GM23338 (cell line): ENCODE measurements at regions not wholly inside any gene's neighbourhood (a gene's known extent, or its start where the extent isn't known, plus 50 kb on each side); places are given as distances from the start of the nearest gene placed in this dataset.

Experiments used
- ATAC-seq: fragments of 200-7000 bp; cut with Tn5 transposase; 3 replicates; pipeline ENCODE4 v1.9.1; 2020
- DNase-seq: peaks from one replicate; pipeline ENCODE4 v3.0.0-alpha.2; 2015; ENCODE audit warnings: low spot score
- H2AFZ ChIP-seq: fragments of 200-600 bp; sonication (generic); 2 replicates; pipeline ENCODE4 v1.8.0; 2016; ENCODE audit warnings: antibody characterized with exemption, mild to moderate bottlenecking, moderate library complexity
- H3F3A ChIP-seq: fragments of 200-600 bp; sonication (generic); replicated peaks from 2 replicates; pipeline ENCODE4 v1.8.0; 2017; ENCODE audit warnings: antibody characterized with exemption, mixed run types, low read depth
- H3K27ac ChIP-seq: fragments of 200-600 bp; sonication (generic); 2 replicates; pipeline ENCODE4 v1.6.1; 2016; ENCODE audit warnings: low read depth
- H3K27me3 ChIP-seq: fragments of 200-600 bp; sonication (generic); 2 replicates; pipeline ENCODE4 v1.8.0; 2016; ENCODE audit warnings: mild to moderate bottlenecking, mixed run types, moderate library complexity; ENCODE audit not compliant: insufficient read depth
- H3K36me3 ChIP-seq: fragments of 200-600 bp; sonication (generic); 2 replicates; pipeline ENCODE4 v1.8.0; 2016; ENCODE audit warnings: mild to moderate bottlenecking; ENCODE audit not compliant: insufficient read depth
- H3K4me1 ChIP-seq: fragments of 200-600 bp; sonication (generic); 2 replicates; pipeline ENCODE4 v1.8.0; 2016; ENCODE audit warnings: mild to moderate bottlenecking, moderate library complexity; ENCODE audit not compliant: insufficient read depth
- H3K4me2 ChIP-seq: fragments of 200-600 bp; sonication (generic); 2 replicates; pipeline ENCODE4 v1.7.1; 2017; ENCODE audit warnings: mixed run types
- H3K4me3 ChIP-seq: fragments of 200-600 bp; sonication (generic); 2 replicates; pipeline ENCODE4 v1.6.1; 2016; ENCODE audit warnings: mixed run types
- H3K79me2 ChIP-seq: fragments of 200-600 bp; sonication (generic); replicated peaks from 2 replicates; pipeline ENCODE4 v1.8.0; 2017; ENCODE audit warnings: mild to moderate bottlenecking; ENCODE audit not compliant: insufficient read depth
- H3K9me2 ChIP-seq: fragments of 200-600 bp; sonication (generic); 2 replicates; pipeline ENCODE4 v1.8.0; 2017; ENCODE audit not compliant: insufficient read depth
- H4K20me1 ChIP-seq: fragments of 200-600 bp; sonication (generic); replicated peaks from 2 replicates; pipeline ENCODE4 v1.8.0; 2017; ENCODE audit warnings: mild to moderate bottlenecking; ENCODE audit not compliant: insufficient read depth
- H3K27ac Mint-ChIP-seq: 2 replicates; pipeline ENCODE4 v1.8.0; 2020; ENCODE audit warnings: inconsistent platforms, mild to moderate bottlenecking, moderate library complexity, mixed read lengths
- H3K27me3 Mint-ChIP-seq: 3 replicates; pipeline ENCODE4 v1.8.0; 2022; ENCODE audit warnings: low read depth, mild to moderate bottlenecking, moderate library complexity, mixed read lengths, inconsistent platforms; ENCODE audit not compliant: insufficient read depth, poor library complexity
- H3K36me3 Mint-ChIP-seq: 3 replicates; pipeline ENCODE4 v1.8.0; 2021; ENCODE audit warnings: low read depth, mild to moderate bottlenecking, inconsistent platforms, moderate library complexity, mixed read lengths
- H3K4me1 Mint-ChIP-seq: 3 replicates; pipeline ENCODE4 v1.8.0; 2020; ENCODE audit warnings: mild to moderate bottlenecking, inconsistent platforms, mixed read lengths
- H3K4me3 Mint-ChIP-seq: 3 replicates; pipeline ENCODE4 v1.8.0; 2021; ENCODE audit warnings: moderate library complexity, mild to moderate bottlenecking, inconsistent platforms, mixed read lengths
- H3K9me3 Mint-ChIP-seq: 3 replicates; pipeline ENCODE4 v1.8.0; 2020; ENCODE audit warnings: moderate library complexity, mild to moderate bottlenecking, inconsistent platforms, mixed read lengths
- CREB1 ChIP-seq: fragments of 250-450 bp; sonication (Bioruptor Pico); IDR thresholded peaks from 2 replicates; pipeline ENCODE4 v1.5.0; 2020; ENCODE audit warnings: low read depth, mild to moderate bottlenecking, moderate library complexity
- EZH2 ChIP-seq: fragments of 200-600 bp; sonication (generic); IDR thresholded peaks from one replicate; pipeline ENCODE4 v1.8.0; 2017; ENCODE audit warnings: antibody characterized with exemption, mild to moderate bottlenecking, low read depth; ENCODE audit not compliant: unreplicated experiment
- EZH2phosphoT487 ChIP-seq: fragments of 200-600 bp; sonication (generic); IDR thresholded peaks from one replicate; pipeline ENCODE4 v1.8.1; 2018; ENCODE audit warnings: antibody characterized with exemption; ENCODE audit not compliant: unreplicated experiment
- JUNB ChIP-seq: IDR thresholded peaks from one replicate; pipeline ENCODE4 v1.6.1; 2016; ENCODE audit warnings: antibody characterized with exemption; ENCODE audit not compliant: unreplicated experiment
- NANOG ChIP-seq: IDR thresholded peaks from 2 replicates; pipeline ENCODE4 v1.6.1; 2016; ENCODE audit warnings: antibody characterized with exemption, borderline replicate concordance
- POLR2AphosphoS5 ChIP-seq: IDR thresholded peaks from 2 replicates; pipeline ENCODE4 v1.6.1; 2016; ENCODE audit warnings: antibody characterized with exemption, low read depth
- STAT1 ChIP-seq: IDR thresholded peaks from one replicate; pipeline ENCODE4 v1.6.1; 2016; ENCODE audit warnings: antibody characterized with exemption; ENCODE audit not compliant: unreplicated experiment
- ZNF114 ChIP-seq: fragments of 250-450 bp; sonication (Bioruptor Pico); IDR thresholded peaks from 2 replicates; pipeline ENCODE4 v1.5.0; 2020; ENCODE audit warnings: mild to moderate bottlenecking, moderate library complexity
- ZNF331 ChIP-seq: fragments of 250-450 bp; sonication (Bioruptor Pico); IDR thresholded peaks from 2 replicates; pipeline ENCODE4 v1.5.0; 2020; ENCODE audit warnings: low read depth, mild to moderate bottlenecking, moderate library complexity
- TF ChIP-seq, protein P1 (sequence below): IDR thresholded peaks from 2 replicates; pipeline ENCODE4 v1.6.1; 2016; ENCODE audit warnings: antibody characterized with exemption
- TF ChIP-seq, protein P2 (sequence below): fragments of 250-450 bp; sonication (Bioruptor Pico); IDR thresholded peaks from 2 replicates; pipeline ENCODE4 v1.5.0; 2020; ENCODE audit warnings: mild to moderate bottlenecking, moderate library complexity
- TF ChIP-seq, protein P3 (sequence below): IDR thresholded peaks from one replicate; pipeline ENCODE4 v1.6.1; 2018; ENCODE audit warnings: antibody characterized with exemption; ENCODE audit not compliant: unreplicated experiment
- TF ChIP-seq, protein P4 (sequence below), 2 experiments: fragments of 200-600 bp in 1 of 2; sonication (generic) in 1 of 2; conservative IDR thresholded peaks; 2 replicates each; pipeline versions ENCODE4 v1.5.1 to v1.6.1; 2016 to 2017; ENCODE audit warnings: antibody characterized with exemption in 2 of 2, low read depth in 2 of 2, mild to moderate bottlenecking in 2 of 2, moderate library complexity in 1 of 2

DNA sequence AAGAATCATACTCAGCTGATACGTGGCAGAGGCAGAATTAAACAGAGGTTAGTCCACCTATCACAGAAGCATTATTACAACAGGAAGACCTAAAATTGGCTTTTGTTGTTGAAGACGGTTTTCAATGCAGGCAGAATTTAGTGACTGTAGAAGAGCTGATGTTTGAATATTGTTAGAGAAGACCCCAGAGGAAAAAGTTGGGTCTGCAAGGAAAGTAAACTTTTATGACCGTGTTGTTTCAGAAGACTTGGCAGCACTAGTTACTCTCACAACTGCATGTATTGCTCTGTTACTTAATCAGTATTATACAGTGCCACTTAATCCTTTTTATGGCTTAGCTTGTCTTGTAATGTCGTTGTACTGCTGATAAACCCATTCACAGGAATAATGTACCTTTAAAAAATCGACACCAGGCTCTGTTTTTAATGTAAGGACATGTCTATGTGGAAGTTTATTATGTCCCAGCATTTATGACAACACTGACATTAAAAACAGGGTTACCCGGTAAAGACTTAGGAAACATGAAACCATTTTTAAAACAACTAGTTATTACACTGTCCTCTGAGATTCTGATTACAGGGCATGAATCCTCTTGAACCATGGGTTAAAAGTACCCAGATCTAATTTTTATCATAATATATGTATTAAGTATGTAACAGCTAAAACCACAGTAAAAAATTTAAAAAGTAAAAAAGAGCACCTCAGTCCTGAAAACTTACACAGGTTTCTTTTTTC is 235.4 kb downstream of the TTLL7 start:
- H4K20me1 ChIP-seq = no peaks in the 10 kb centered on the region
- Mint-ChIP-seq H3K4me1 (peaks cover 17% of the 10 kb centered on the region), H3K9me3 (no peaks in the 10 kb centered on the region), H3K27ac (no peak overlapping the region; the same call in 1 of the 2 replicates), H3K4me3 (no peak overlapping the region), H3K27me3 (no peaks in the 10 kb centered on the region), H3K36me3 (no peaks in the 10 kb centered on the region)
- TF ChIP-seq ZNF114 (CRISPR knock-in tag) = no peak
- TF ChIP-seq, protein P1, sequence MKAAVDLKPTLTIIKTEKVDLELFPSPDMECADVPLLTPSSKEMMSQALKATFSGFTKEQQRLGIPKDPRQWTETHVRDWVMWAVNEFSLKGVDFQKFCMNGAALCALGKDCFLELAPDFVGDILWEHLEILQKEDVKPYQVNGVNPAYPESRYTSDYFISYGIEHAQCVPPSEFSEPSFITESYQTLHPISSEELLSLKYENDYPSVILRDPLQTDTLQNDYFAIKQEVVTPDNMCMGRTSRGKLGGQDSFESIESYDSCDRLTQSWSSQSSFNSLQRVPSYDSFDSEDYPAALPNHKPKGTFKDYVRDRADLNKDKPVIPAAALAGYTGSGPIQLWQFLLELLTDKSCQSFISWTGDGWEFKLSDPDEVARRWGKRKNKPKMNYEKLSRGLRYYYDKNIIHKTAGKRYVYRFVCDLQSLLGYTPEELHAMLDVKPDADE = no peak
- TF ChIP-seq, protein P2, sequence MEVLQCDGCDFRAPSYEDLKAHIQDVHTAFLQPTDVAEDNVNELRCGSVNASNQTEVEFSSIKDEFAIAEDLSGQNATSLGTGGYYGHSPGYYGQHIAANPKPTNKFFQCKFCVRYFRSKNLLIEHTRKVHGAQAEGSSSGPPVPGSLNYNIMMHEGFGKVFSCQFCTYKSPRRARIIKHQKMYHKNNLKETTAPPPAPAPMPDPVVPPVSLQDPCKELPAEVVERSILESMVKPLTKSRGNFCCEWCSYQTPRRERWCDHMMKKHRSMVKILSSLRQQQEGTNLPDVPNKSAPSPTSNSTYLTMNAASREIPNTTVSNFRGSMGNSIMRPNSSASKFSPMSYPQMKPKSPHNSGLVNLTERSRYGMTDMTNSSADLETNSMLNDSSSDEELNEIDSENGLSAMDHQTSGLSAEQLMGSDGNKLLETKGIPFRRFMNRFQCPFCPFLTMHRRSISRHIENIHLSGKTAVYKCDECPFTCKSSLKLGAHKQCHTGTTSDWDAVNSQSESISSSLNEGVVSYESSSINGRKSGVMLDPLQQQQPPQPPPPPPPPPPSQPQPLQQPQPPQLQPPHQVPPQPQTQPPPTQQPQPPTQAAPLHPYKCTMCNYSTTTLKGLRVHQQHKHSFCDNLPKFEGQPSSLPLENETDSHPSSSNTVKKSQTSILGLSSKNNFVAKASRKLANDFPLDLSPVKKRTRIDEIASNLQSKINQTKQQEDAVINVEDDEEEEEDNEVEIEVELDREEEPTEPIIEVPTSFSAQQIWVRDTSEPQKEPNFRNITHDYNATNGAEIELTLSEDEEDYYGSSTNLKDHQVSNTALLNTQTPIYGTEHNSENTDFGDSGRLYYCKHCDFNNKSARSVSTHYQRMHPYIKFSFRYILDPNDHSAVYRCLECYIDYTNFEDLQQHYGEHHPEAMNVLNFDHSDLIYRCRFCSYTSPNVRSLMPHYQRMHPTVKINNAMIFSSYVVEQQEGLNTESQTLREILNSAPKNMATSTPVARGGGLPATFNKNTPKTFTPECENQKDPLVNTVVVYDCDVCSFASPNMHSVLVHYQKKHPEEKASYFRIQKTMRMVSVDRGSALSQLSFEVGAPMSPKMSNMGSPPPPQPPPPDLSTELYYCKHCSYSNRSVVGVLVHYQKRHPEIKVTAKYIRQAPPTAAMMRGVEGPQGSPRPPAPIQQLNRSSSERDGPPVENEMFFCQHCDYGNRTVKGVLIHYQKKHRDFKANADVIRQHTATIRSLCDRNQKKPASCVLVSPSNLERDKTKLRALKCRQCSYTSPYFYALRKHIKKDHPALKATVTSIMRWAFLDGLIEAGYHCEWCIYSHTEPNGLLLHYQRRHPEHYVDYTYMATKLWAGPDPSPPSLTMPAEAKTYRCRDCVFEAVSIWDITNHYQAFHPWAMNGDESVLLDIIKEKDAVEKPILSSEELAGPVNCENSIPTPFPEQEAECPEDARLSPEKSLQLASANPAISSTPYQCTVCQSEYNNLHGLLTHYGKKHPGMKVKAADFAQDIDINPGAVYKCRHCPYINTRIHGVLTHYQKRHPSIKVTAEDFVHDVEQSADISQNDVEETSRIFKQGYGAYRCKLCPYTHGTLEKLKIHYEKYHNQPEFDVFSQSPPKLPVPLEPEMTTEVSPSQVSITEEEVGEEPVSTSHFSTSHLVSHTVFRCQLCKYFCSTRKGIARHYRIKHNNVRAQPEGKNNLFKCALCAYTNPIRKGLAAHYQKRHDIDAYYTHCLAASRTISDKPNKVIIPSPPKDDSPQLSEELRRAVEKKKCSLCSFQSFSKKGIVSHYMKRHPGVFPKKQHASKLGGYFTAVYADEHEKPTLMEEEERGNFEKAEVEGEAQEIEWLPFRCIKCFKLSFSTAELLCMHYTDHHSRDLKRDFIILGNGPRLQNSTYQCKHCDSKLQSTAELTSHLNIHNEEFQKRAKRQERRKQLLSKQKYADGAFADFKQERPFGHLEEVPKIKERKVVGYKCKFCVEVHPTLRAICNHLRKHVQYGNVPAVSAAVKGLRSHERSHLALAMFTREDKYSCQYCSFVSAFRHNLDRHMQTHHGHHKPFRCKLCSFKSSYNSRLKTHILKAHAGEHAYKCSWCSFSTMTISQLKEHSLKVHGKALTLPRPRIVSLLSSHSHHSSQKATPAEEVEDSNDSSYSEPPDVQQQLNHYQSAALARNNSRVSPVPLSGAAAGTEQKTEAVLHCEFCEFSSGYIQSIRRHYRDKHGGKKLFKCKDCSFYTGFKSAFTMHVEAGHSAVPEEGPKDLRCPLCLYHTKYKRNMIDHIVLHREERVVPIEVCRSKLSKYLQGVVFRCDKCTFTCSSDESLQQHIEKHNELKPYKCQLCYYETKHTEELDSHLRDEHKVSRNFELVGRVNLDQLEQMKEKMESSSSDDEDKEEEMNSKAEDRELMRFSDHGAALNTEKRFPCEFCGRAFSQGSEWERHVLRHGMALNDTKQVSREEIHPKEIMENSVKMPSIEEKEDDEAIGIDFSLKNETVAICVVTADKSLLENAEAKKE (CRISPR knock-in tag) = no peak
- TF ChIP-seq JUNB = no peak
- TF ChIP-seq POLR2AphosphoS5 = no peak
- TF ChIP-seq ZNF331 (CRISPR knock-in tag) = no peak
- no peak for TF ChIP-seq CREB1 (CRISPR knock-in tag)
- TF ChIP-seq EZH2 = no peak
- TF ChIP-seq EZH2phosphoT487 = no peak
- TF ChIP-seq, protein P3, sequence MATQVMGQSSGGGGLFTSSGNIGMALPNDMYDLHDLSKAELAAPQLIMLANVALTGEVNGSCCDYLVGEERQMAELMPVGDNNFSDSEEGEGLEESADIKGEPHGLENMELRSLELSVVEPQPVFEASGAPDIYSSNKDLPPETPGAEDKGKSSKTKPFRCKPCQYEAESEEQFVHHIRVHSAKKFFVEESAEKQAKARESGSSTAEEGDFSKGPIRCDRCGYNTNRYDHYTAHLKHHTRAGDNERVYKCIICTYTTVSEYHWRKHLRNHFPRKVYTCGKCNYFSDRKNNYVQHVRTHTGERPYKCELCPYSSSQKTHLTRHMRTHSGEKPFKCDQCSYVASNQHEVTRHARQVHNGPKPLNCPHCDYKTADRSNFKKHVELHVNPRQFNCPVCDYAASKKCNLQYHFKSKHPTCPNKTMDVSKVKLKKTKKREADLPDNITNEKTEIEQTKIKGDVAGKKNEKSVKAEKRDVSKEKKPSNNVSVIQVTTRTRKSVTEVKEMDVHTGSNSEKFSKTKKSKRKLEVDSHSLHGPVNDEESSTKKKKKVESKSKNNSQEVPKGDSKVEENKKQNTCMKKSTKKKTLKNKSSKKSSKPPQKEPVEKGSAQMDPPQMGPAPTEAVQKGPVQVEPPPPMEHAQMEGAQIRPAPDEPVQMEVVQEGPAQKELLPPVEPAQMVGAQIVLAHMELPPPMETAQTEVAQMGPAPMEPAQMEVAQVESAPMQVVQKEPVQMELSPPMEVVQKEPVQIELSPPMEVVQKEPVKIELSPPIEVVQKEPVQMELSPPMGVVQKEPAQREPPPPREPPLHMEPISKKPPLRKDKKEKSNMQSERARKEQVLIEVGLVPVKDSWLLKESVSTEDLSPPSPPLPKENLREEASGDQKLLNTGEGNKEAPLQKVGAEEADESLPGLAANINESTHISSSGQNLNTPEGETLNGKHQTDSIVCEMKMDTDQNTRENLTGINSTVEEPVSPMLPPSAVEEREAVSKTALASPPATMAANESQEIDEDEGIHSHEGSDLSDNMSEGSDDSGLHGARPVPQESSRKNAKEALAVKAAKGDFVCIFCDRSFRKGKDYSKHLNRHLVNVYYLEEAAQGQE = no peak
- no peak for TF ChIP-seq NANOG
- TF ChIP-seq STAT1 = no peak
- TF ChIP-seq, protein P4, sequence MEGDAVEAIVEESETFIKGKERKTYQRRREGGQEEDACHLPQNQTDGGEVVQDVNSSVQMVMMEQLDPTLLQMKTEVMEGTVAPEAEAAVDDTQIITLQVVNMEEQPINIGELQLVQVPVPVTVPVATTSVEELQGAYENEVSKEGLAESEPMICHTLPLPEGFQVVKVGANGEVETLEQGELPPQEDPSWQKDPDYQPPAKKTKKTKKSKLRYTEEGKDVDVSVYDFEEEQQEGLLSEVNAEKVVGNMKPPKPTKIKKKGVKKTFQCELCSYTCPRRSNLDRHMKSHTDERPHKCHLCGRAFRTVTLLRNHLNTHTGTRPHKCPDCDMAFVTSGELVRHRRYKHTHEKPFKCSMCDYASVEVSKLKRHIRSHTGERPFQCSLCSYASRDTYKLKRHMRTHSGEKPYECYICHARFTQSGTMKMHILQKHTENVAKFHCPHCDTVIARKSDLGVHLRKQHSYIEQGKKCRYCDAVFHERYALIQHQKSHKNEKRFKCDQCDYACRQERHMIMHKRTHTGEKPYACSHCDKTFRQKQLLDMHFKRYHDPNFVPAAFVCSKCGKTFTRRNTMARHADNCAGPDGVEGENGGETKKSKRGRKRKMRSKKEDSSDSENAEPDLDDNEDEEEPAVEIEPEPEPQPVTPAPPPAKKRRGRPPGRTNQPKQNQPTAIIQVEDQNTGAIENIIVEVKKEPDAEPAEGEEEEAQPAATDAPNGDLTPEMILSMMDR (conservative IDR thresholded peaks at IDR 0.05; ENCODE audit: low read depth in 2 of 2) = no peak
- no peak overlapping the region for H3K4me2 ChIP-seq
- no peaks in the 10 kb centered on the region for H3K9me2 ChIP-seq
- no peaks in the 10 kb centered on the region for H3K36me3 ChIP-seq
- H3F3A ChIP-seq = no peaks in the 10 kb centered on the region
- no peaks in the 10 kb centered on the region for H3K27me3 ChIP-seq
- DNase-seq = no peak
- no peaks in the 10 kb centered on the region for H3K79me2 ChIP-seq
- no peaks in the 10 kb centered on the region for H3K4me1 ChIP-seq
- no peak for ATAC-seq
- H3K4me3 ChIP-seq = no peak overlapping the region
- H2AFZ ChIP-seq = 0 out of 2 replicates have a peak overlapping the region, but pooled peaks have one; percentile 50
- no peak overlapping the region for H3K27ac ChIP-seq
